ENCODE measurements at regions not wholly inside any gene's neighbourhood (a gene's known extent, or its start where the extent isn't known, plus 50 kb on each side); places are given as distances from the start of the nearest gene placed in this dataset.

DNA sequence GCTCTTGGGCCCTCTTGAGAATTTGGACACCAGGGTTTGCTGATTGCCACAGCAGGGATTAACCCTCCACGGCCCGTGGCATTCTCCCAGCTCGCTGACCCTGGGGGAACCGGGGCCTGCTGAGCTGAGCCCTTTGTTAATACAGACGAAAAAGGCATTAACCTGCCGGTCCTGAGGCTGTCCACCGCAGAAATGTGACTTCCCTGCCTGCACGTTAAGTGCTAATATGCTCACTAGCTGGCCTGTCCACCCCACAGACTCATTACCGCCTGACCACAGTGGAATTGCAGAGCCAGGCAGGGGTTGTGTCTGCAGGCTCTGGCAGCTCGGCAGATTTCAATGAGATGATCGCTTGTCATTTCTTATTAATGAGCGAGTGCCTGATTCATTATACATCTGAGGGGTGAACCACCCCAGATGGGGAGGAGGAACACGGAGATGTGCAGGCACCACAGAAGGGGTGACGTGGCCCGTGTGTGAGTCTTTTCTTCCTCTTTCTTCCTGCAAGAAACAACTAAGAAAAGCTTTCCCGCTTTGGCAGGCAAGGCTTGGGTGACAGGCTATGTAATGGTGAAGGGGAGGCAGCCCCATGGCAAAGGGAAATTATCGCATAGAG lies 126.0 kb downstream of the GLI2 start:
- peaks cover 6% of the 10 kb centered on the region for H3K4me1 Mint-ChIP-seq (ENCODE audit: low read depth)
- peaks cover 73% of the 10 kb centered on the region for H3K27me3 Mint-ChIP-seq
- H3K36me3 Mint-ChIP-seq (ENCODE audit: insufficient read depth) = no peaks in the 10 kb centered on the region
- no peak overlapping the region for H3K4me3 Mint-ChIP-seq (ENCODE audit: low read depth)
- H3K27ac Mint-ChIP-seq = no peak overlapping the region
- no peaks in the 10 kb centered on the region for H3K9me3 Mint-ChIP-seq (ENCODE audit: low read depth)
- TF ChIP-seq, protein P1, sequence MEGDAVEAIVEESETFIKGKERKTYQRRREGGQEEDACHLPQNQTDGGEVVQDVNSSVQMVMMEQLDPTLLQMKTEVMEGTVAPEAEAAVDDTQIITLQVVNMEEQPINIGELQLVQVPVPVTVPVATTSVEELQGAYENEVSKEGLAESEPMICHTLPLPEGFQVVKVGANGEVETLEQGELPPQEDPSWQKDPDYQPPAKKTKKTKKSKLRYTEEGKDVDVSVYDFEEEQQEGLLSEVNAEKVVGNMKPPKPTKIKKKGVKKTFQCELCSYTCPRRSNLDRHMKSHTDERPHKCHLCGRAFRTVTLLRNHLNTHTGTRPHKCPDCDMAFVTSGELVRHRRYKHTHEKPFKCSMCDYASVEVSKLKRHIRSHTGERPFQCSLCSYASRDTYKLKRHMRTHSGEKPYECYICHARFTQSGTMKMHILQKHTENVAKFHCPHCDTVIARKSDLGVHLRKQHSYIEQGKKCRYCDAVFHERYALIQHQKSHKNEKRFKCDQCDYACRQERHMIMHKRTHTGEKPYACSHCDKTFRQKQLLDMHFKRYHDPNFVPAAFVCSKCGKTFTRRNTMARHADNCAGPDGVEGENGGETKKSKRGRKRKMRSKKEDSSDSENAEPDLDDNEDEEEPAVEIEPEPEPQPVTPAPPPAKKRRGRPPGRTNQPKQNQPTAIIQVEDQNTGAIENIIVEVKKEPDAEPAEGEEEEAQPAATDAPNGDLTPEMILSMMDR (IDR thresholded peaks at IDR 0.05; ENCODE audit: unreplicated experiment) = no peak
- DNase-seq (ENCODE audit: low spot score, unreplicated experiment) = no peak

- Mint-ChIP-seq H3K36me3 (ENCODE audit: insufficient read depth) (no peaks in the 10 kb centered on the region), H3K27me3 (peaks cover 75% of the 10 kb centered on the region), H3K4me1 (ENCODE audit: low read depth) (peaks cover 5% of the 10 kb centered on the region), H3K9me3 (ENCODE audit: low read depth) (no peaks in the 10 kb centered on the region), H3K27ac (no peak overlapping the region), H3K4me3 (ENCODE audit: low read depth) (no peak overlapping the region)
- no peak for DNase-seq (ENCODE audit: low spot score, unreplicated experiment)
- TF ChIP-seq, protein P1 (IDR thresholded peaks at IDR 0.05; ENCODE audit: unreplicated experiment) = no peak
Measured at GRCh38 chr2:120862201-120863060, 126.8 kb downstream of the GLI2 start.

- TF ChIP-seq, protein P1 (IDR thresholded peaks at IDR 0.05; ENCODE audit: unreplicated experiment) = no peak
Measured at GRCh38 chr2:120863146-120863545, 127.5 kb downstream of the GLI2 start.

GRCh38 chr2:120863661-120864320 lies 128.1 kb downstream of the GLI2 start:
- peaks cover 7% of the 10 kb centered on the region for H3K4me1 Mint-ChIP-seq (ENCODE audit: low read depth)
- no peak for DNase-seq (ENCODE audit: low spot score, unreplicated experiment)
- no peaks in the 10 kb centered on the region for H3K9me3 Mint-ChIP-seq (ENCODE audit: low read depth)
- TF ChIP-seq, protein P1 (IDR thresholded peaks at IDR 0.05; ENCODE audit: unreplicated experiment) = no peak
- no peak overlapping the region for H3K4me3 Mint-ChIP-seq (ENCODE audit: low read depth)
- H3K27me3 Mint-ChIP-seq = peaks cover 79% of the 10 kb centered on the region
- no peaks in the 10 kb centered on the region for H3K36me3 Mint-ChIP-seq (ENCODE audit: insufficient read depth)
- no peak overlapping the region for H3K27ac Mint-ChIP-seq

More at GRCh38 chr2:120863146-120863545, 127.5 kb downstream of the GLI2 start:
- H3K27ac Mint-ChIP-seq = no peak overlapping the region
- H3K4me3 Mint-ChIP-seq (ENCODE audit: low read depth) = no peak overlapping the region
- H3K27me3 Mint-ChIP-seq = peaks cover 78% of the 10 kb centered on the region
- no peak for DNase-seq (ENCODE audit: low spot score, unreplicated experiment)
- no peaks in the 10 kb centered on the region for H3K9me3 Mint-ChIP-seq (ENCODE audit: low read depth)
- H3K4me1 Mint-ChIP-seq (ENCODE audit: low read depth) = peaks cover 7% of the 10 kb centered on the region
- no peaks in the 10 kb centered on the region for H3K36me3 Mint-ChIP-seq (ENCODE audit: insufficient read depth)

DNA sequence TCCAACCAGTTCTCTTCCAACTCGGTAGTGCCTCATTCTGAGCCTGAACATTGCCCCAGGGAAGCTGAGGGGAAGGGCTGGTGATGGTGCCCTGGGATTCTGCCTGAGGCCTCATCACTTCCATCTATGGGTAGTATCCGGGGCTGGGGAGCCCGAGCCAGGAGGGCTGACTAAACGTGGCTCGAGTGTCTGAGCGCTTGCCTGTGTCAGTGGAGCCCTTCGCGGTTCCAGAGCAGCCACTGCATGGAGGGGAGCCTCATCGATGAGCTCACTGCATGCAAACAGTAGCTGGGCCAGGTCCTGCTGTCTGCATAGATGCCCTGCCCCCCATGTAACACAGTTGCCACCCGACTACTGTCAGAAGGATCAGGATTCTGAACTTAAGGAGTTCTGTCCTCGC lies 129.3 kb downstream of the GLI2 start:
- no peak for DNase-seq (ENCODE audit: low spot score, unreplicated experiment)
- H3K4me3 Mint-ChIP-seq (ENCODE audit: low read depth) = no peak overlapping the region
- H3K36me3 Mint-ChIP-seq (ENCODE audit: insufficient read depth) = no peaks in the 10 kb centered on the region
- H3K9me3 Mint-ChIP-seq (ENCODE audit: low read depth) = no peaks in the 10 kb centered on the region
- TF ChIP-seq, protein P1 (IDR thresholded peaks at IDR 0.05; ENCODE audit: unreplicated experiment) = no peak
- H3K27ac Mint-ChIP-seq = no peak overlapping the region
- H3K27me3 Mint-ChIP-seq = peaks cover 85% of the 10 kb centered on the region
- H3K4me1 Mint-ChIP-seq (ENCODE audit: low read depth) = peaks cover 10% of the 10 kb centered on the region
